ENCODE measurements at regions not wholly inside any gene's neighbourhood (a gene's known extent, or its start where the extent isn't known, plus 50 kb on each side); places are given as distances from the start of the nearest gene placed in this dataset.

DNA sequence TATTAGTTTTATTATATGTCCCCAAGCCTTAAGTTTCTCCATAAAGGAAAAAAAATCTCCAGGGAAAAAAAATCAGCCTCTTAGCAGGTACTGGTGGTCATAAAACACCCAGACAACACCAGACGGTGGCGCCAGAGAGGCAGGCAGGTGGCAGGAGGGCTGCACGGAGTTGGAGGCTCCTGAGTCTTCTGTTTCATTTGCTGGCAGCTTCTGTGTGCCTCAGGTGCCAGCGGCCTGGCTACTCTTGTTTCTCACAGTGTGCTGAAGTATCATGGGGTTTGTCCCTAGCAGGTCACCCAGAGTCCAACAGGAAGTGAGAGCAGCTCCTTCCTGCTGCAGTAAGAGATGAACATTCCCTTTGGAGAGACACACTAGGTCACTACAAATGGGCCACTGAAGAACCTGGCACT, 123.3 kb upstream of the GADD45A start (continued):
- TF ChIP-seq SMAD1 (IDR thresholded peaks at IDR 0.05; ENCODE audit: low read depth, partially characterized antibody), result no peak
- TF ChIP-seq, protein P1, sequence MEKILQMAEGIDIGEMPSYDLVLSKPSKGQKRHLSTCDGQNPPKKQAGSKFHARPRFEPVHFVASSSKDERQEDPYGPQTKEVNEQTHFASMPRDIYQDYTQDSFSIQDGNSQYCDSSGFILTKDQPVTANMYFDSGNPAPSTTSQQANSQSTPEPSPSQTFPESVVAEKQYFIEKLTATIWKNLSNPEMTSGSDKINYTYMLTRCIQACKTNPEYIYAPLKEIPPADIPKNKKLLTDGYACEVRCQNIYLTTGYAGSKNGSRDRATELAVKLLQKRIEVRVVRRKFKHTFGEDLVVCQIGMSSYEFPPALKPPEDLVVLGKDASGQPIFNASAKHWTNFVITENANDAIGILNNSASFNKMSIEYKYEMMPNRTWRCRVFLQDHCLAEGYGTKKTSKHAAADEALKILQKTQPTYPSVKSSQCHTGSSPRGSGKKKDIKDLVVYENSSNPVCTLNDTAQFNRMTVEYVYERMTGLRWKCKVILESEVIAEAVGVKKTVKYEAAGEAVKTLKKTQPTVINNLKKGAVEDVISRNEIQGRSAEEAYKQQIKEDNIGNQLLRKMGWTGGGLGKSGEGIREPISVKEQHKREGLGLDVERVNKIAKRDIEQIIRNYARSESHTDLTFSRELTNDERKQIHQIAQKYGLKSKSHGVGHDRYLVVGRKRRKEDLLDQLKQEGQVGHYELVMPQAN (conservative IDR thresholded peaks at IDR 0.05), result no peak
- no peak for TF ChIP-seq RBBP5 (conservative IDR thresholded peaks at IDR 0.05)
- no peak for TF ChIP-seq ZNF622 (IDR thresholded peaks at IDR 0.05)
- no peak for TF ChIP-seq KAT2A (conservative IDR thresholded peaks at IDR 0.05; ENCODE audit: control insufficient read depth, low read depth, low read length)
- TF ChIP-seq TCF12 (IDR thresholded peaks at IDR 0.05; ENCODE audit: low read depth, low read length), result peak; percentile 69; the same call in 1 of the 2 replicates
- no peak for TF ChIP-seq ZSCAN29 (IDR thresholded peaks at IDR 0.05)
- TF ChIP-seq TARDBP (IDR thresholded peaks at IDR 0.05; ENCODE audit: borderline replicate concordance), result no peak
- no peak for TF ChIP-seq PAX5 (IDR thresholded peaks at IDR 0.05; ENCODE audit: borderline replicate concordance, low read depth, low read length)
- no peak for TF ChIP-seq YBX1 (IDR thresholded peaks at IDR 0.05)
- no peak for TF ChIP-seq RCOR1 (conservative IDR thresholded peaks at IDR 0.05; ENCODE audit: low read depth, low read length)
- TF ChIP-seq ZNF384 (IDR thresholded peaks at IDR 0.05; ENCODE audit: borderline replicate concordance, low read depth, low read length), result no peak; the same call in 1 of the 2 replicates
- no peak for TF ChIP-seq EED (IDR thresholded peaks at IDR 0.05; ENCODE audit: low read depth)
- TF ChIP-seq LARP7 (IDR thresholded peaks at IDR 0.05), result no peak
- TF ChIP-seq ZZZ3 (IDR thresholded peaks at IDR 0.05; ENCODE audit: control insufficient read depth, insufficient read length, low read depth), result no peak
- no peak for TF ChIP-seq NRF1 (conservative IDR thresholded peaks at IDR 0.05; ENCODE audit: low read depth, low read length)
- peak; percentile 45 for TF ChIP-seq IKZF1 (conservative IDR thresholded peaks at IDR 0.05)
- TF ChIP-seq RUNX3 (IDR thresholded peaks at IDR 0.05; ENCODE audit: low read length), result no peak
- no peak for TF ChIP-seq HCFC1 (IDR thresholded peaks at IDR 0.05; ENCODE audit: low read length)
- TF ChIP-seq TAF1 (IDR thresholded peaks at IDR 0.05; ENCODE audit: borderline replicate concordance, low read depth, low read length), result no peak
- no peak for TF ChIP-seq NFXL1 (IDR thresholded peaks at IDR 0.05; ENCODE audit: borderline replicate concordance)
- TF ChIP-seq, protein P2, sequence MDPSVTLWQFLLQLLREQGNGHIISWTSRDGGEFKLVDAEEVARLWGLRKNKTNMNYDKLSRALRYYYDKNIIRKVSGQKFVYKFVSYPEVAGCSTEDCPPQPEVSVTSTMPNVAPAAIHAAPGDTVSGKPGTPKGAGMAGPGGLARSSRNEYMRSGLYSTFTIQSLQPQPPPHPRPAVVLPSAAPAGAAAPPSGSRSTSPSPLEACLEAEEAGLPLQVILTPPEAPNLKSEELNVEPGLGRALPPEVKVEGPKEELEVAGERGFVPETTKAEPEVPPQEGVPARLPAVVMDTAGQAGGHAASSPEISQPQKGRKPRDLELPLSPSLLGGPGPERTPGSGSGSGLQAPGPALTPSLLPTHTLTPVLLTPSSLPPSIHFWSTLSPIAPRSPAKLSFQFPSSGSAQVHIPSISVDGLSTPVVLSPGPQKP (IDR thresholded peaks at IDR 0.05; ENCODE audit: low read depth, low read length), result no peak
- no peak for TF ChIP-seq CBX3 (IDR thresholded peaks at IDR 0.05; ENCODE audit: borderline replicate concordance, low read depth)
- TF ChIP-seq, protein P3, sequence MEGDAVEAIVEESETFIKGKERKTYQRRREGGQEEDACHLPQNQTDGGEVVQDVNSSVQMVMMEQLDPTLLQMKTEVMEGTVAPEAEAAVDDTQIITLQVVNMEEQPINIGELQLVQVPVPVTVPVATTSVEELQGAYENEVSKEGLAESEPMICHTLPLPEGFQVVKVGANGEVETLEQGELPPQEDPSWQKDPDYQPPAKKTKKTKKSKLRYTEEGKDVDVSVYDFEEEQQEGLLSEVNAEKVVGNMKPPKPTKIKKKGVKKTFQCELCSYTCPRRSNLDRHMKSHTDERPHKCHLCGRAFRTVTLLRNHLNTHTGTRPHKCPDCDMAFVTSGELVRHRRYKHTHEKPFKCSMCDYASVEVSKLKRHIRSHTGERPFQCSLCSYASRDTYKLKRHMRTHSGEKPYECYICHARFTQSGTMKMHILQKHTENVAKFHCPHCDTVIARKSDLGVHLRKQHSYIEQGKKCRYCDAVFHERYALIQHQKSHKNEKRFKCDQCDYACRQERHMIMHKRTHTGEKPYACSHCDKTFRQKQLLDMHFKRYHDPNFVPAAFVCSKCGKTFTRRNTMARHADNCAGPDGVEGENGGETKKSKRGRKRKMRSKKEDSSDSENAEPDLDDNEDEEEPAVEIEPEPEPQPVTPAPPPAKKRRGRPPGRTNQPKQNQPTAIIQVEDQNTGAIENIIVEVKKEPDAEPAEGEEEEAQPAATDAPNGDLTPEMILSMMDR (IDR thresholded peaks at IDR 0.05 in 2 of 3, conservative IDR thresholded peaks at IDR 0.05 in 1 of 3; ENCODE audit: control insufficient read depth in 2 of 3, extremely low read depth in 1 of 3, insufficient read depth in 1 of 3, low read depth in 3 of 3, low read length in 3 of 3), result peak; percentile 82 to 88 (median 88)
- TF ChIP-seq, protein P4, sequence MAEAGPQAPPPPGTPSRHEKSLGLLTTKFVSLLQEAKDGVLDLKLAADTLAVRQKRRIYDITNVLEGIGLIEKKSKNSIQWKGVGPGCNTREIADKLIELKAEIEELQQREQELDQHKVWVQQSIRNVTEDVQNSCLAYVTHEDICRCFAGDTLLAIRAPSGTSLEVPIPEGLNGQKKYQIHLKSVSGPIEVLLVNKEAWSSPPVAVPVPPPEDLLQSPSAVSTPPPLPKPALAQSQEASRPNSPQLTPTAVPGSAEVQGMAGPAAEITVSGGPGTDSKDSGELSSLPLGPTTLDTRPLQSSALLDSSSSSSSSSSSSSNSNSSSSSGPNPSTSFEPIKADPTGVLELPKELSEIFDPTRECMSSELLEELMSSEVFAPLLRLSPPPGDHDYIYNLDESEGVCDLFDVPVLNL (IDR thresholded peaks at IDR 0.05; ENCODE audit: low read depth, low read length), result no peak
- no peak for TF ChIP-seq BRCA1 (IDR thresholded peaks at IDR 0.05; ENCODE audit: low read depth, low read length)
- no peak for TF ChIP-seq MTA2 (IDR thresholded peaks at IDR 0.05; ENCODE audit: low read depth)
- no peak for TF ChIP-seq CREM (IDR thresholded peaks at IDR 0.05; ENCODE audit: low read depth)
- TF ChIP-seq PML (IDR thresholded peaks at IDR 0.05; ENCODE audit: low read length), result no peak
- no peak for TF ChIP-seq BACH1 (IDR thresholded peaks at IDR 0.05; ENCODE audit: borderline replicate concordance)

Measured in GM12878 (cell line).